PC-3 (cell line): ENCODE measurements at regions not wholly inside any gene's neighbourhood (a gene's known extent, or its start where the extent isn't known, plus 50 kb on each side); places are given as distances from the start of the nearest gene placed in this dataset.

Experiments used
- ATAC-seq: fragments of 200-7000 bp; cut with Tn5 transposase; 2 replicates; pipeline ENCODE4 v1.9.1; 2020; ENCODE audit warnings: mild to moderate bottlenecking, moderate library complexity
- BruUV-seq: library from RNA; stranded (reverse); fragments of 400-500 nt; replicated peaks from 2 replicates; lab custom pipeline; 2021; lab: Mats Ljungman, UMichigan
- CTCF ChIA-PET: fragments of 300-600 bp; sonication (Branson Sonifier 250); formaldehyde crosslinking; loops from one replicate; lab custom pipeline; 2022; ENCODE audit warnings: antibody characterized with exemption; lab: Charles Lee
- POLR2A ChIA-PET: fragments of 300-600 bp; sonication (Branson Sonifier 250); formaldehyde crosslinking; loops from one replicate; lab custom pipeline; 2022; ENCODE audit warnings: antibody characterized with exemption; ENCODE audit not compliant: unreplicated experiment; lab: Charles Lee
- DNase-seq: peaks from one replicate; pipeline ENCODE4 v3.0.0-alpha.2; 2015
- H2AFZ ChIP-seq: fragments of 300-600 bp; sonication (generic); 2 replicates; pipeline ENCODE4 v1.6.0; 2016; ENCODE audit warnings: antibody characterized with exemption, low read length
- H3F3A ChIP-seq: fragments of 300-600 bp; sonication (generic); one replicate; pipeline ENCODE4 v1.6.0; 2017; ENCODE audit warnings: antibody characterized with exemption, low read length, control low read depth, mild to moderate bottlenecking; ENCODE audit not compliant: unreplicated experiment
- H3K27ac ChIP-seq: fragments of 300-600 bp; sonication (generic); 2 replicates; pipeline ENCODE4 v1.5.1; 2016; ENCODE audit warnings: mild to moderate bottlenecking, low read length
- H3K27me3 ChIP-seq: fragments of 300-600 bp; sonication (generic); 2 replicates; pipeline ENCODE4 v1.6.1; 2016; ENCODE audit warnings: low read length, mixed read lengths
- H3K36me3 ChIP-seq: fragments of 300-600 bp; sonication (generic); 2 replicates; pipeline ENCODE4 v1.6.1; 2016; ENCODE audit warnings: low read depth, mixed run types, low read length, mixed read lengths
- H3K4me1 ChIP-seq: fragments of 300-600 bp; sonication (generic); 2 replicates; pipeline ENCODE4 v1.5.1; 2016; ENCODE audit warnings: low read length; ENCODE audit not compliant: insufficient read depth
- H3K4me2 ChIP-seq: fragments of 300-600 bp; sonication (generic); 2 replicates; pipeline ENCODE4 v1.6.0; 2016; ENCODE audit warnings: low read length
- H3K4me3 ChIP-seq: fragments of 300-600 bp; sonication (generic); 2 replicates; pipeline ENCODE4 v1.5.1; 2016; ENCODE audit warnings: mild to moderate bottlenecking, low read length, mixed read lengths
- H3K79me2 ChIP-seq: fragments of 300-600 bp; sonication (generic); 2 replicates; pipeline ENCODE4 v1.6.1; 2017; ENCODE audit warnings: low read length, mixed read lengths
- H3K9ac ChIP-seq: fragments of 300-600 bp; sonication (generic); 2 replicates; pipeline ENCODE4 v1.6.0; 2016; ENCODE audit warnings: mild to moderate bottlenecking, low read length
- H3K9me2 ChIP-seq: fragments of 300-600 bp; sonication (generic); replicated peaks from 2 replicates; pipeline ENCODE4 v1.6.1; 2016; ENCODE audit warnings: mixed run types, low read length, mixed read lengths
- H3K9me3 ChIP-seq: fragments of 300-600 bp; sonication (generic); 2 replicates; pipeline ENCODE4 v1.6.1; 2016; ENCODE audit warnings: low read length, mixed read lengths
- H4K20me1 ChIP-seq: fragments of 300-600 bp; sonication (generic); 2 replicates; pipeline ENCODE4 v1.6.1; 2016; ENCODE audit warnings: low read length, mixed read lengths
- EZH2 ChIP-seq: fragments of 300-600 bp; sonication (generic); IDR thresholded peaks from one replicate; pipeline ENCODE4 v1.6.1; 2017; ENCODE audit warnings: antibody characterized with exemption, mild to moderate bottlenecking, low read length; ENCODE audit not compliant: unreplicated experiment
- EZH2phosphoT487 ChIP-seq: fragments of 300-600 bp; sonication (generic); IDR thresholded peaks from 2 replicates; pipeline ENCODE4 v1.6.1; 2018; ENCODE audit warnings: mild to moderate bottlenecking, antibody characterized with exemption, low read length, borderline replicate concordance
- intact Hi-C: fragments of 100-400 bp; cut with micrococcal nuclease; formaldehyde crosslinking; loops from 2 replicates; pipeline ENCODE4 v1.9.0; 2023
- TF ChIP-seq, protein P1 (sequence below): fragments of 300-600 bp; sonication (generic); conservative IDR thresholded peaks from 2 replicates; pipeline ENCODE4 v1.5.1; 2017; ENCODE audit warnings: antibody characterized with exemption, low read depth, mild to moderate bottlenecking, low read length

DNA sequence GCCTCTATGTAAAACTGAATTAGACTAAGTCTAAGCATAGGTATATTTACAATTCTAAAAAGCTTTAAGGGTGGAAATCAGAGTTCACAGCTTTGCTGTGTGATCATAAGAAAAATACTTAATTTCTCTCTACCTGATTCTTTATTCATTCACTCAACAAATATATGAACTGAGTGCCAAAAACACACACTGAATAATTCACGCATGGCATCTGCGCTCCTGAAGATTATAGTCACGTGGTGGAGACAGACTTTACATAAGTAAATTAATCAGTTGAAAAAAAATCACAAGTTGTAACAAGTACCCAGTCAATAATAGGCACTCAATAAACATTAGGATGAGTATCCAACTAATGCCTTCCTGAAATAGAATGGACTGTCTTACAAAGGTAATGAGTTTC, 351.6 kb downstream of the METTL4 start:
- peaks cover 11% of the 10 kb centered on the region for H3K4me1 ChIP-seq
- ATAC-seq = no peak
- H2AFZ ChIP-seq = no peak overlapping the region
- no peak overlapping the region for H3K4me2 ChIP-seq
- H3K4me3 ChIP-seq = no peak overlapping the region
- intact Hi-C loops = loop anchor here (5.0 to 10.0 kb wide), 3 partner anchors 323 to 1357 kb away; no protein-coding TSS in a partner anchor
- ChIA-PET CTCF (no interaction called here), POLR2A (no interaction called here)
- no peaks in the 10 kb centered on the region for H3K79me2 ChIP-seq
- no peak for DNase-seq
- H3K27ac ChIP-seq = no peak overlapping the region
- no peaks in the 10 kb centered on the region for H3K9me3 ChIP-seq
- H4K20me1 ChIP-seq = no peaks in the 10 kb centered on the region
- no peaks in the 10 kb centered on the region for H3K36me3 ChIP-seq
- H3K9me2 ChIP-seq = no peaks in the 10 kb centered on the region
- H3K9ac ChIP-seq = no peak overlapping the region
- H3F3A ChIP-seq = no peaks in the 10 kb centered on the region
- no peaks in the 10 kb centered on the region for H3K27me3 ChIP-seq
- BruUV-seq = no TSS peak
- TF ChIP-seq EZH2phosphoT487 (no peak), EZH2 (no peak)
- TF ChIP-seq, protein P1, sequence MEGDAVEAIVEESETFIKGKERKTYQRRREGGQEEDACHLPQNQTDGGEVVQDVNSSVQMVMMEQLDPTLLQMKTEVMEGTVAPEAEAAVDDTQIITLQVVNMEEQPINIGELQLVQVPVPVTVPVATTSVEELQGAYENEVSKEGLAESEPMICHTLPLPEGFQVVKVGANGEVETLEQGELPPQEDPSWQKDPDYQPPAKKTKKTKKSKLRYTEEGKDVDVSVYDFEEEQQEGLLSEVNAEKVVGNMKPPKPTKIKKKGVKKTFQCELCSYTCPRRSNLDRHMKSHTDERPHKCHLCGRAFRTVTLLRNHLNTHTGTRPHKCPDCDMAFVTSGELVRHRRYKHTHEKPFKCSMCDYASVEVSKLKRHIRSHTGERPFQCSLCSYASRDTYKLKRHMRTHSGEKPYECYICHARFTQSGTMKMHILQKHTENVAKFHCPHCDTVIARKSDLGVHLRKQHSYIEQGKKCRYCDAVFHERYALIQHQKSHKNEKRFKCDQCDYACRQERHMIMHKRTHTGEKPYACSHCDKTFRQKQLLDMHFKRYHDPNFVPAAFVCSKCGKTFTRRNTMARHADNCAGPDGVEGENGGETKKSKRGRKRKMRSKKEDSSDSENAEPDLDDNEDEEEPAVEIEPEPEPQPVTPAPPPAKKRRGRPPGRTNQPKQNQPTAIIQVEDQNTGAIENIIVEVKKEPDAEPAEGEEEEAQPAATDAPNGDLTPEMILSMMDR = no peak

DNA sequence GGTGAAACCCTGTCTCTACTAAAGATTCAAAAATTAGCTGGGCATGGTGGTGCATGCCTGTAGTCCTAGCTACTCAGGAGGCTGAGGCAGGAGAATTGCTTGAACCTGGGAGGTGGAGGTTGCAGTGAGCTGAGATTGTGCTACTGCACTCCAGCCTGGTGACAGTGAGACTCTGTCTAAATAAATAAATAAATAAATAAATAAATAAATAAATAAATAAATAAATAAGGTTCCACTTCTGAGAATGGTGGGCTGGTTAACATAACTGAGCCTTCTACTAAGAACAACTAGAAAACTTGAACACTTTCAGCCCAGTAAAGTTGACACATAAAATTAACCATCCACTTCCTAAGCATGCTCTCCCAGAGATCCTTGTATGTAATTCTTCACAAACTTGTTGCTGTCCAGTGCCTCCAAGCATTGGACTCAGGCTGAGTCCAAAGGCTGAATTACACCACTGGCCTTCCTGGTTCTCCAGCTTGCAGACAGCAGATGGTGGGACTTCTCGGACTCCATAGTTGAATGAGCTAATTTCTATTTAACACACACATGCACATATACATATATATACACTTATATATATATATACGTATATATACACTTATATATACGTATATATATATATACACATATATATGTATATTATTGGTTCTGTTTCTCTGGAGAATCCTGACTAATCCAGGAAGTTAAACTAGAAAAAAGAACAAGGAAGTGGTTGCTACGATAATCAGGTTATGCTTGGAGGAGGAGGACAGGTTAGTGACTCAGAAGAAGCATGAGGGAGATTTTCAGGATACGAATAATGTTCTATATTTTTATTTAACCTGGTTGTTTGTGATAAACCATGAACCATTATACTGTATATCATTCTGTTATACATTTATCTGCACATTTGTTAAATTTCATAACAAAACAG, 348.8 kb downstream of the METTL4 start:
- TF ChIP-seq, protein P1 = no peak
- TF ChIP-seq EZH2phosphoT487 (no peak), EZH2 (no peak)
- Histone ChIP-seq H3K36me3 (no peaks in the 10 kb centered on the region), H3K9ac (no peak overlapping the region), H3K4me3 (no peak overlapping the region), H3K27me3 (no peaks in the 10 kb centered on the region), H3K9me3 (no peaks in the 10 kb centered on the region), H3K9me2 (no peaks in the 10 kb centered on the region), H3K79me2 (no peaks in the 10 kb centered on the region), H3F3A (no peaks in the 10 kb centered on the region), H3K4me1 (peaks cover 11% of the 10 kb centered on the region), H3K27ac (peak overlapping the region; percentile 47), H4K20me1 (no peaks in the 10 kb centered on the region), H3K4me2 (peak overlapping the region; percentile 29; the same call in 1 of the 2 replicates), H2AFZ (0 out of 2 replicates have a peak overlapping the region, but pooled peaks have one; percentile 30)
- BruUV-seq = no TSS peak
- ATAC-seq (peak; percentile 86), DNase-seq (peak; percentile 64)
- CTCF ChIA-PET = interaction anchor here (0.9 kb wide), 1 partner anchor 627 kb away, joined by 3 read pairs; no protein-coding TSS in a partner anchor
- POLR2A ChIA-PET = interaction anchor here (1.0 kb wide), 1 partner anchor 110 kb away, joined by 3 read pairs; no protein-coding TSS in a partner anchor
- intact Hi-C loops = loop anchor here (2.0 to 10.0 kb wide), 4 partner anchors 42 to 1360 kb away; no protein-coding TSS in a partner anchor
